DND-41 (cell line): ENCODE measurements at regions not wholly inside any gene's neighbourhood (a gene's known extent, or its start where the extent isn't known, plus 50 kb on each side); places are given as distances from the start of the nearest gene placed in this dataset.

Experiments
- ATAC-seq: fragments of 200-7000 bp; cut with Tn5 transposase; 3 replicates; pipeline ENCODE4 v1.9.1; 2021; ENCODE audit warnings: low read depth; ENCODE audit not compliant: insufficient read depth
- DNase-seq: peaks from one replicate; pipeline ENCODE4 v3.0.0-alpha.2; 2020
- H2AFZ ChIP-seq: 2 replicates; pipeline ENCODE4 v1.6.0; 2012; ENCODE audit warnings: low read depth, low read length
- H3K27ac ChIP-seq: 2 replicates; pipeline ENCODE4 v1.5.1; 2012; ENCODE audit warnings: low read length, inconsistent platforms
- H3K27me3 ChIP-seq: fragments of 200-600 bp; sonication (generic); 2 replicates; pipeline ENCODE4 v1.6.0; 2012; ENCODE audit warnings: low read length, mild to moderate bottlenecking, inconsistent platforms; ENCODE audit not compliant: insufficient read depth, poor library complexity
- H3K36me3 ChIP-seq: 2 replicates; pipeline ENCODE4 v1.5.1; 2012; ENCODE audit warnings: low read length, inconsistent platforms; ENCODE audit not compliant: insufficient read depth
- H3K4me1 ChIP-seq: 2 replicates; pipeline ENCODE4 v1.5.1; 2012; ENCODE audit warnings: mild to moderate bottlenecking, low read length; ENCODE audit not compliant: insufficient read depth
- H3K4me2 ChIP-seq: 2 replicates; pipeline ENCODE4 v1.6.0; 2012; ENCODE audit warnings: mild to moderate bottlenecking, moderate library complexity, low read length, inconsistent platforms; ENCODE audit not compliant: insufficient read depth
- H3K4me3 ChIP-seq, 2 experiments: fragments of 200-600 bp in 1 of 2; shearing (Covaris generic) in 1 of 2; 2 replicates each; pipeline ENCODE4 v1.5.1; 2012 to 2016; ENCODE audit warnings: inconsistent platforms in 2 of 2, low read length in 2 of 2, mild to moderate bottlenecking in 2 of 2, low read depth in 1 of 2, moderate library complexity in 1 of 2
- H3K79me2 ChIP-seq: 2 replicates; pipeline ENCODE4 v1.6.0; 2012; ENCODE audit warnings: low read length, inconsistent platforms; ENCODE audit not compliant: insufficient read depth
- H3K9ac ChIP-seq: 2 replicates; pipeline ENCODE4 v1.6.0; 2012; ENCODE audit warnings: low read depth, mild to moderate bottlenecking, inconsistent platforms, low read length, moderate library complexity
- H3K9me3 ChIP-seq: 2 replicates; pipeline ENCODE4 v1.5.1; 2012; ENCODE audit warnings: low read length, moderate library complexity, mild to moderate bottlenecking, inconsistent platforms; ENCODE audit not compliant: insufficient read depth, severe bottlenecking
- H4K20me1 ChIP-seq: 2 replicates; pipeline ENCODE4 v1.6.0; 2012; ENCODE audit warnings: low read length; ENCODE audit not compliant: insufficient read depth
- CTCF ChIP-seq: IDR thresholded peaks from 2 replicates; pipeline ENCODE4 v1.5.1; 2012; ENCODE audit warnings: borderline replicate concordance, low read length, moderate library complexity, mild to moderate bottlenecking; ENCODE audit not compliant: poor library complexity, severe bottlenecking; ENCODE audit errors: extremely low read depth
- EZH2 ChIP-seq: IDR thresholded peaks from 3 replicates; pipeline ENCODE4 v1.6.1; 2012; ENCODE audit warnings: borderline replicate concordance, low read depth, mild to moderate bottlenecking, moderate library complexity, low read length, inconsistent platforms; ENCODE audit not compliant: severe bottlenecking

DNA sequence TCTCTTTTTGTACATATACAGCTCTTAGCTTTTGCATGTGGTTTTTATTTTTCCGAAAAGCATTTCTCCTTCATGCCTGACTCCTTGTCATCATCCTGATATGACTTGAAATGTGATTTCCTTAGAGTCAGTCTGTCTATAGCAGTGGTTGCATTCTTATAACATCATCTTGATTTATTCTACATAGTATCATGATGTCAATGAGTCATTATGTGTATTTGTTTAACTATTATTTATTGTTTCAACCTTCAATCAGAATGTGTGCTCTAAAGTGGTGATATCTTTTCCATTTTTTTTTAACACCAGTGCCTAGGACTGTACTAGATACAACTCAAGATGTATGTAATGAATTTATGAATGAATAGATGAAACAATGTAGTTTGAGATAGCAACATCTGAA is 354.9 kb upstream of the CDH8 start:
- no peaks in the 10 kb centered on the region for H3K27me3 ChIP-seq
- DNase-seq = no peak
- no peak overlapping the region for H3K4me3 ChIP-seq
- H3K36me3 ChIP-seq = no peaks in the 10 kb centered on the region
- H4K20me1 ChIP-seq = no peaks in the 10 kb centered on the region
- no peaks in the 10 kb centered on the region for H3K4me1 ChIP-seq
- H3K9me3 ChIP-seq = no peaks in the 10 kb centered on the region
- H3K4me2 ChIP-seq = no peak overlapping the region
- H3K27ac ChIP-seq = no peak overlapping the region
- H3K79me2 ChIP-seq = no peaks in the 10 kb centered on the region
- H3K9ac ChIP-seq = no peak overlapping the region
- TF ChIP-seq EZH2 (no peak), CTCF (no peak)
- H2AFZ ChIP-seq = no peak overlapping the region
- ATAC-seq = no peak

- Histone ChIP-seq H4K20me1 (no peaks in the 10 kb centered on the region), H3K79me2 (no peaks in the 10 kb centered on the region), H3K9ac (no peak overlapping the region), H3K27ac (no peak overlapping the region), H3K4me1 (no peaks in the 10 kb centered on the region), H3K27me3 (no peaks in the 10 kb centered on the region), H3K4me3 (no peak overlapping the region), H2AFZ (no peak overlapping the region), H3K36me3 (no peaks in the 10 kb centered on the region), H3K4me2 (no peak overlapping the region), H3K9me3 (no peaks in the 10 kb centered on the region)
- DNase-seq (no peak), ATAC-seq (no peak)
- no peak for TF ChIP-seq EZH2
- no peak for TF ChIP-seq CTCF
These were observed 354.0 kb upstream of the CDH8 start for GRCh38 chr16:62390214-62390613.

GRCh38 chr16:62386411-62386810 is 350.2 kb upstream of the CDH8 start:
- H3K36me3 ChIP-seq = no peaks in the 10 kb centered on the region
- H3K27ac ChIP-seq = no peak overlapping the region
- no peak overlapping the region for H2AFZ ChIP-seq
- H3K9ac ChIP-seq = no peak overlapping the region
- TF ChIP-seq EZH2 = no peak
- no peak for TF ChIP-seq CTCF
- H3K4me1 ChIP-seq = no peaks in the 10 kb centered on the region
- H4K20me1 ChIP-seq = no peaks in the 10 kb centered on the region
- DNase-seq (no peak), ATAC-seq (no peak)
- no peaks in the 10 kb centered on the region for H3K27me3 ChIP-seq
- no peak overlapping the region for H3K4me3 ChIP-seq
- H3K4me2 ChIP-seq = no peak overlapping the region
- H3K79me2 ChIP-seq = no peaks in the 10 kb centered on the region
- H3K9me3 ChIP-seq = no peaks in the 10 kb centered on the region

DNA sequence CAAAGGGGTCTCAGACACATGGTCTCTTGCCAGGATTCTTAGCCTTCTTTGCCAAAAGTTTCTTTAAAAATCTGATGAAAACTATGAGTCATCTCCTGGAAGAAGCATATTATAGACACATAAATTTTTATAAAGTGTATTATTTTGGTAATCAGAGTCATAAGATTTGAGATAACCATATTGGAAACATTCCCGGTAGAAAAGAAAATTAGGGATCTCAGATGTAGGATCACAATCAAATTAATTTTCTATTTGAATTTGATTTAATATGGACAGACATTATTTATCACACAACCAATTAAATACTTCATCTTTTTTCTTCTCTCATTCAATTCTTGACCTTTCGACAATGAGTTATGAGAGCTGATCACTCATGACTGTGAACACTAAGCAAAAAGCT is 347.7 kb upstream of the CDH8 start:
- no peak overlapping the region for H3K4me3 ChIP-seq
- no peak overlapping the region for H3K4me2 ChIP-seq
- H3K4me1 ChIP-seq = no peaks in the 10 kb centered on the region
- no peak for DNase-seq
- no peaks in the 10 kb centered on the region for H3K9me3 ChIP-seq
- no peak for ATAC-seq
- H3K9ac ChIP-seq = no peak overlapping the region
- H3K27ac ChIP-seq = no peak overlapping the region
- no peak overlapping the region for H2AFZ ChIP-seq
- no peaks in the 10 kb centered on the region for H3K27me3 ChIP-seq
- H3K79me2 ChIP-seq = no peaks in the 10 kb centered on the region
- no peak for TF ChIP-seq CTCF
- TF ChIP-seq EZH2 = no peak
- H3K36me3 ChIP-seq = no peaks in the 10 kb centered on the region
- no peaks in the 10 kb centered on the region for H4K20me1 ChIP-seq
